ENCODE measurements at regions not wholly inside any gene's neighbourhood (a gene's known extent, or its start where the extent isn't known, plus 50 kb on each side); places are given as distances from the start of the nearest gene placed in this dataset.

DNA sequence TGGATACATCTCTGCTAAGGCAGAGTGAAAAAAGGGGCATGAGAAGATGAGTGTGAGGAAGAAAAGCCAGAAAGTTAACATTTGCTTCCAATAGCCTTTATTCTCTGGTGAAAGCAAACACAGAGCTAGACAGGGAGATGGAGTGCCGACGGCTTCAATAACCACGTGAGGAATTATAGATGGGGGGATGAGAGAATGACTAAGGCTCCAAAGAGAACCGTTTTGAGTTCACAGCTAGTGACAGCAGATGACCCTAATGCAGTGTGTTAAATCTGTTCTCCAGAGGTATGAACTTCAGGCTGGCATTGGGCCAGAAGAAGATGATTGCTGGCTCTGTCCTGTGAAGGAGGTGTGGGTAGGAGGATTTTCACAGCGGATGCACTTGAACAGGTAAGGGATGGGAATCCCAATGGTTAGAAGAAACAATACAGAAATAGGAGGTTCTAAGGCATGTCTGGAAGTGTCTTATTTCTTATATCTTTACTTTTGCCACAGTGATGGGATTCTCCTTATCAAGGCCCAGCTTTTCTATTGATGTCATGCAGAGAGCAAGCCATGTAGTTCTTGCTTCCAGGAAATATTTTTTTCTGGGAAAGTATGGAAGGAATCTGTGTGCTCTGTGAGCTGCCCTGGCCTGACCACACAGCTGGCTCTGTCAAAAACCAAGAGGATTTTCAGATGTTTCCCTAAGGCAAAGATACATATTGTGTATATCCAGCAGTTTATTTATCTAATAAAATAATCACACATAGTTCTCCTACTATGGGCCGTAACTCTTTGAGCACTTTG is 573.8 kb downstream of the LTN1 start:
- TF ChIP-seq JUN (CRISPR knock-in tag; IDR thresholded peaks at IDR 0.05) (no peak), ELF4 (CRISPR knock-in tag; IDR thresholded peaks at IDR 0.05; ENCODE audit: low read depth) (no peak), CBFB (CRISPR knock-in tag; IDR thresholded peaks at IDR 0.05; ENCODE audit: low read depth) (no peak), IRF2 (CRISPR knock-in tag; IDR thresholded peaks at IDR 0.05; ENCODE audit: borderline replicate concordance, low read depth) (no peak), TCF7 (CRISPR knock-in tag; IDR thresholded peaks at IDR 0.05; ENCODE audit: low read depth) (no peak), CREM (CRISPR knock-in tag; IDR thresholded peaks at IDR 0.05) (no peak)
- TF ChIP-seq, protein P1, sequence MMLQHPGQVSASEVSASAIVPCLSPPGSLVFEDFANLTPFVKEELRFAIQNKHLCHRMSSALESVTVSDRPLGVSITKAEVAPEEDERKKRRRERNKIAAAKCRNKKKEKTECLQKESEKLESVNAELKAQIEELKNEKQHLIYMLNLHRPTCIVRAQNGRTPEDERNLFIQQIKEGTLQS (CRISPR knock-in tag; conservative IDR thresholded peaks at IDR 0.05) = no peak
- TF ChIP-seq, protein P2, sequence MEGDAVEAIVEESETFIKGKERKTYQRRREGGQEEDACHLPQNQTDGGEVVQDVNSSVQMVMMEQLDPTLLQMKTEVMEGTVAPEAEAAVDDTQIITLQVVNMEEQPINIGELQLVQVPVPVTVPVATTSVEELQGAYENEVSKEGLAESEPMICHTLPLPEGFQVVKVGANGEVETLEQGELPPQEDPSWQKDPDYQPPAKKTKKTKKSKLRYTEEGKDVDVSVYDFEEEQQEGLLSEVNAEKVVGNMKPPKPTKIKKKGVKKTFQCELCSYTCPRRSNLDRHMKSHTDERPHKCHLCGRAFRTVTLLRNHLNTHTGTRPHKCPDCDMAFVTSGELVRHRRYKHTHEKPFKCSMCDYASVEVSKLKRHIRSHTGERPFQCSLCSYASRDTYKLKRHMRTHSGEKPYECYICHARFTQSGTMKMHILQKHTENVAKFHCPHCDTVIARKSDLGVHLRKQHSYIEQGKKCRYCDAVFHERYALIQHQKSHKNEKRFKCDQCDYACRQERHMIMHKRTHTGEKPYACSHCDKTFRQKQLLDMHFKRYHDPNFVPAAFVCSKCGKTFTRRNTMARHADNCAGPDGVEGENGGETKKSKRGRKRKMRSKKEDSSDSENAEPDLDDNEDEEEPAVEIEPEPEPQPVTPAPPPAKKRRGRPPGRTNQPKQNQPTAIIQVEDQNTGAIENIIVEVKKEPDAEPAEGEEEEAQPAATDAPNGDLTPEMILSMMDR (IDR thresholded peaks at IDR 0.05) = no peak
- TF ChIP-seq, protein P3, sequence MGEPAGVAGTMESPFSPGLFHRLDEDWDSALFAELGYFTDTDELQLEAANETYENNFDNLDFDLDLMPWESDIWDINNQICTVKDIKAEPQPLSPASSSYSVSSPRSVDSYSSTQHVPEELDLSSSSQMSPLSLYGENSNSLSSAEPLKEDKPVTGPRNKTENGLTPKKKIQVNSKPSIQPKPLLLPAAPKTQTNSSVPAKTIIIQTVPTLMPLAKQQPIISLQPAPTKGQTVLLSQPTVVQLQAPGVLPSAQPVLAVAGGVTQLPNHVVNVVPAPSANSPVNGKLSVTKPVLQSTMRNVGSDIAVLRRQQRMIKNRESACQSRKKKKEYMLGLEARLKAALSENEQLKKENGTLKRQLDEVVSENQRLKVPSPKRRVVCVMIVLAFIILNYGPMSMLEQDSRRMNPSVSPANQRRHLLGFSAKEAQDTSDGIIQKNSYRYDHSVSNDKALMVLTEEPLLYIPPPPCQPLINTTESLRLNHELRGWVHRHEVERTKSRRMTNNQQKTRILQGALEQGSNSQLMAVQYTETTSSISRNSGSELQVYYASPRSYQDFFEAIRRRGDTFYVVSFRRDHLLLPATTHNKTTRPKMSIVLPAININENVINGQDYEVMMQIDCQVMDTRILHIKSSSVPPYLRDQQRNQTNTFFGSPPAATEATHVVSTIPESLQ (CRISPR knock-in tag; IDR thresholded peaks at IDR 0.05) = no peak
